ENCODE measurements at regions not wholly inside any gene's neighbourhood (a gene's known extent, or its start where the extent isn't known, plus 50 kb on each side); places are given as distances from the start of the nearest gene placed in this dataset.

DNA sequence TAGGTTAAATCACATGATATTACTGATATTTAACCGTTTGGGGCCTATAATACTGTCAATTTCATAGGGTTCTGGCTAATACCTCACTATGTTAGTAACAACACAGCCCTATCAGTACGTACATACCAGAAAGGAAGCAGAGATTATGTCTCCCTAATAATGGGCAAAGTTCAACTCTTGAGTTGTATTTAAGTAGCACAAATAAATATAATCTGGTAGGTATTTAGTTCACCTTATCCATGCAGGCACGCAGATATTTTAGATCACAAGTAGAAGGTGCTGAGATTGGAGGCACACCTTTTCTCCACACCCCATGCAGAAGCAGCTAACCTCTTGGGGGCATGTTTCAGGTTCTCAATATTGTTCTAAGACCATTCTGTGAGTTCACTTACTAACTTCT is 118.9 kb downstream of the IRS1 start:
- no peak for DNase-seq

DNA sequence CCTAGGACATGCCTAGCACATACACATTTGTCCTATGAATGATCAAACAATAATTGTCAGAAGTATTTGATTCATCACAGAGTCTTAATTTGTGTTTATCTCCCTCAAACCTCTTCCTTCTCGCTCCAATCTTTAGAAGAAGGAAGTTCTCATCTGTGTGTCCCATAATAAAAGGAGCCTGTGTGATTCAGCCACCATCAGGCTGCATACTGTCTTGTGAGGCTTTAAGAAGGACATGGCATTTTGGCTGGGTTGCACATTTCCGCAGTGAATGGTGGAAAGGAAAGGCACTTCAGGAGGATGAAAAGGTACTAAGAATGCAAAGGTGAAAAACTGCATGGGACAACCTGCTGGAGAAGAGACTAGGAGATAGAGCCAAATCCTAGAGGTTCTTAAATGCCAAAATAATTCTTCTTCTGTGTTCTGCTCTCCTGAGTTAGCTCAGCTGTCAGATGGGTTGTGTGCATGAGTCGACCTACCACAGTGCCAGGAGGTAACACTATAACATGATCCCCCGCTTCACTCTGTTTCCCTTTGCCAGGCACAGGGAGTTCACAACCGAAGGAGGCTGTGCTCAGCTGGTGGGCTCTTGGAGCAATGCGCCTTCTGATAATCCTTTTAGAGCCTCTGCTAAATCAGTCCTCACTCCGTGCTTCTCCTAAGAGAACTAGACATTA is 120.1 kb downstream of the IRS1 start:
- no peak for DNase-seq

DNA sequence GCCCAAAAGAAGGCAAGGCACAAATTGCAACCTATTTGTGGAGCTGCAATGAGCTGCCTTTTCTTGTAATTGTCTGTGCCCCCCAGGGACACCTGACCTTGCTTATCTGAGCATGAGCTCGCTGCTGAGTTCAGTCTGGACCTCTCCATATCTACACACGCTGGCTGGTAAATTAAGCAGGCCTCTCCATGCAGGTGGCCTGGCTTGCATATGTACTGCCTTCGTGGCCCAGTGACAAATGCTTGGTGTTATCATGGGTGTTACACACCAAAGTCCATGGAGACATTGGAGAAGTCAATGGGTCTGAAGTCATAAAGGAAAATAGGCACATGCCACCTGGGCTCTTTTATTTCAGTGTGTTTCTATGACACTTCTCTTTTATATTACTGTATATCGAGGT is 121.2 kb downstream of the IRS1 start:
- no peak for DNase-seq

DNA sequence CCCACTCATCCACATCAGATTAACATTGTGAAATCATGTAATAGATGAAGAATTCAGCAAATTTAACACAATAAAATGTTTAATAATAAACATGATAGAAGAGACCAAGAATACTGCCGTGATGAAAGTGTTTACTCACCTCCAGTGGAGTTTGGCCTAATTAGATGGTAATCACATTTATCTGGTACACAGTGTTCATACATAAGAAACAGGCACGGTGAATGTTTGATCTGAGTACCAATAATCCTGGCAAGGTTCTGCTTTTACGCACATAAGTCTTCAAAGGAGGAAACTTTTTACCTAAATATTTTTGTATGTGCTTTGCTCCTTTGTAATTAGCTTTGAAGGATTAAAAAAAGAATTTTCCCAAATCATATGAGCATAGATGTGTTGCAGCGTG is 122.5 kb downstream of the IRS1 start:
- DNase-seq = no peak

DNA sequence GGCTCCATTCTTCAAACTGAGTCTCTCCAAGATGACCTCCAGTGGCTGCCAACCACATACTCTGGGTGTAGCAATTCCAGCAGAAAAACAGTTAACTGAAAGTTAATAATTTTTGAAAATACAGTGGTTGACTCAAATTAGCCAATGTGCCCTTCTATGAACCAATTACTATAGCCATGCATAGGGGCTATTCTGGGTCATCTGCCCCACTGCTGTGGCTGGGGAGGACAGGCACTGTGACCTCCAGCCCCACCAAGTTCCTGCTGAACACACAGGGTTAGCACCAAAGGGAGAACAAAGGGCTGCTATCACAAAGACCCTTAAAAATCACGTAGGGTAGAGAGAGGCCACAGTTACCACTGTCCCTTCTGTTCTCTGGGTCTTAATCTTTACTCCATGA is 123.0 kb downstream of the IRS1 start:
- no peak for DNase-seq

DNA sequence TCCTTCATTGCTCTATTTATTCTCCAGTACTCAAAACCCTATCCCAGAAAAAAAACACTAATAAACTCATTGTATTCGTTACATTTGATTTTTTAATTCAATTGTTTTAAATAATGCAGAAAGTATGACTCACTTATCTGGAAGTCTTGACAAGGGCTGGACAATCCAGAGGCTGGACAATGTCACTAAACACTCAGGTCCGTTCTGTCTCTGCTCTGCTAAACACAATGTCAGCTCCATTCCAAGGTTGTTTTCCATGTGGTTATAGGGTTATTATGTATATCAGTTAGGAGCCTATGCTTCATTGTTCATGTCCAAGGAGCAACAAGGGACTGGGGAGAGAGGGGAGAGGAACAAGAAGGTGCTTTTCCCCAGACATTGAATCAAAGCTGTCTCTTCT is 125.5 kb downstream of the IRS1 start:
- no peak for DNase-seq

DNA sequence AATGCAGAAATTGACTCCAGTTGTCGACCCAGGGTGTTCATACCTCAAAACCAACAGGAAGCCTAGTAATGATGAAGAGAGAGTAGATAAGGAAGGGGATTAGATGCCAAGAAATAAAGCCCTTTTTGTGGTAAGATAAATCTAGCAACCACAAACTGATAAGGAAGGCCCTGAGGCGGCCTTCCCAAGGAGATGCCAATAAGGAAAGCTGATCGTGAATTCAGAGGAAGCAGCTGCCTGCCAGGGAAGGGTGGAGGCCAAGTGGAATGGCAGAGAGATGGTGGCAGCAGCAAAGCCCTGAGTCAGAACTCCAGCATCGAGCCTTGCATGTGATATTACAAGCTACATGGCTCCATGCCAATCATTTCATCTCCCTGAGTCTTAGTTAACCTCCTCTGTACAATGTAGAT is 126.3 kb downstream of the IRS1 start:
- no peak for DNase-seq

GRCh38 chr2:226671141-226671676 is 128.4 kb downstream of the IRS1 start:
- no peak for DNase-seq

GRCh38 chr2:226669905-226670304 is 129.7 kb downstream of the IRS1 start:
- no peak for DNase-seq

GRCh38 chr2:226669249-226669648 is 130.4 kb downstream of the IRS1 start:
- DNase-seq = no peak

- no peak for DNase-seq
Measured at GRCh38 chr2:226667736-226668135, 131.9 kb downstream of the IRS1 start.

DNA sequence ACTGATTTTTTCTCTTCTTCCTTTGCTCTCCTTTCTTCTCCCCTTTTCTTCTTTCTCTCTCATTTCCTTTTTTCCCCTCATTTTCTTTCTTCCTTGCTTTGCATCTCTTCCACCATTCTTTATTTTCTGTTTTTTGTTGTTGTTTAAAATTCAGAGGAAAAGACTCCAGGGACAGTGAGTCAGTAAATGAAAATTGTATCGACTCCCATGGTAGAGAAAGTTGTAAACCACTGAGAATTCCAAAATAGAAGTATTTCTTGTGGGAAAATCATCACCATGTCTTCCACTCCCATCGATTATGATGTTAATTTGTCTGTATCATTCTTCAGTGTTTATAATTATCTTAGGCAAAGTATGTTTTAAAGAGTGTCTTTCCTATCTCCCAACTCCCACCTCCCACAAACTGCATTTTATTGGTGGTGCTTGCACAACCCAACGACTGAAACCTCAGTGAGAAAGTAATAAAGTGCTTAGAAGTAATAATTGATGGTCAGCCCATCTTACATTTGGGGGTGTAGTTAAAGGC is 134.3 kb downstream of the IRS1 start:
- no peak for DNase-seq

GRCh38 chr2:226664661-226665060 is 135.0 kb downstream of the IRS1 start:
- no peak for DNase-seq

- no peak for DNase-seq
Measured at GRCh38 chr2:226664140-226664539, 135.5 kb downstream of the IRS1 start.

GRCh38 chr2:226661789-226662545 is 137.7 kb downstream of the IRS1 start:
- no peak for DNase-seq

GRCh38 chr2:226660526-226660925 is 139.1 kb downstream of the IRS1 start:
- DNase-seq = no peak

DNA sequence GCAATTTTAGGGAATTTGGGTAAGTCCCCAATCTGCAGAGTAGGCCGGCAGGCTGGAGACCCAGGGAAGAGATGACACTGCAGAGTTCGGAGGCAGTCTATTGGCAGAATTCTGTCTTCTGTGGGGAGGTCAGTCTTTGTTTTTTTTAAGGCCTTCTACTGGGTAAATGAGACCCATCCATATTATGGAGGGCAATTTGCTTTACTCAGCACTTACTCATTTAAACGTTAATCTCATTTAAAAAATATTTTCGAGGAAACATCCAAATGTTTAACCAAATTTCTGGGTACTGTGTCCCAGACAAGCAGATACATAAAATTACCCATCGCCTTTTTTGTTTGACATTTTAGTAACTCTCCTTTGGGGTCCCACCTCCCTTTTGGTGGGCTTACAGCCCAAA is 139.5 kb downstream of the IRS1 start:
- DNase-seq = no peak

- no peak for DNase-seq
Measured at GRCh38 chr2:226659410-226659809, 140.2 kb downstream of the IRS1 start.

- DNase-seq = no peak
Measured at GRCh38 chr2:226658555-226658954, 141.1 kb downstream of the IRS1 start.

GRCh38 chr2:226657340-226658053 is 142.1 kb downstream of the IRS1 start:
- DNase-seq = no peak

DNA sequence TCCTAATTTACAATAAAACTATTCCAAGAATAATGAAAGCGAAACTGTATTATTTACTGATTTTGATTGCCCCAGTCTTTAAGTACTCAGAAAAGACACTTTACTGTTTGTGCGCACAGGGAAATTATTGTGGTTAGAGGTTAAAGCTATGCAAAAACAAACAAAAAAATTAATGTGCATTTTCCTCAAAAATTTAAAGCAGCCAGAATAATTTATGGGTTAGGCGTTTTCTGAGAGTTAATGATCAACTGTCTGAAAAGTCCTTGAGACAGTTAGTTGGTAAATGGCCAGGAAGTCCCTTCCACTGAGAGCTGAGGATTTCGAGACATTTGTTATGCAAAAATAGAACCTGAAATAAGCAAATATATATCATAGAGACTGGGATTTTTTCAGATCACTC is 143.3 kb downstream of the IRS1 start:
- DNase-seq = no peak

DNA sequence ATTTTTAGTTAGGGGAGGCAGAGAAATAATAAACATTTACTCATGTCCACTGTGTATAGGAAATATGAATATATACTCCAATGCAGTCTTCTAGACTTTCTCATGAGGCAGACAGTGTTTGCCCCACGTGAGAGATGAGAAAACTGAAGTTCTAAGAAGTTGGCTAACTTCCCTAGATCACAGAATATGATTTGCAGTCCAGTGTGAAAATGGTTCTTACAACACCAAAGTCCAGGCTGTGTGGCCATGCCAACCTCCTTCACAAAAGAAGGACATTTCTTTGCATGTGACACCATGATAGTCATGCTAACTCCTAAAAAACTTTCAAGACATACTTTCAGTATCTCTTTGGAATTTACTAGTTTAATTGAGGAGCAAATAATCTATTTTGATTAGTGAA is 143.7 kb downstream of the IRS1 start:
- DNase-seq = no peak

DNA sequence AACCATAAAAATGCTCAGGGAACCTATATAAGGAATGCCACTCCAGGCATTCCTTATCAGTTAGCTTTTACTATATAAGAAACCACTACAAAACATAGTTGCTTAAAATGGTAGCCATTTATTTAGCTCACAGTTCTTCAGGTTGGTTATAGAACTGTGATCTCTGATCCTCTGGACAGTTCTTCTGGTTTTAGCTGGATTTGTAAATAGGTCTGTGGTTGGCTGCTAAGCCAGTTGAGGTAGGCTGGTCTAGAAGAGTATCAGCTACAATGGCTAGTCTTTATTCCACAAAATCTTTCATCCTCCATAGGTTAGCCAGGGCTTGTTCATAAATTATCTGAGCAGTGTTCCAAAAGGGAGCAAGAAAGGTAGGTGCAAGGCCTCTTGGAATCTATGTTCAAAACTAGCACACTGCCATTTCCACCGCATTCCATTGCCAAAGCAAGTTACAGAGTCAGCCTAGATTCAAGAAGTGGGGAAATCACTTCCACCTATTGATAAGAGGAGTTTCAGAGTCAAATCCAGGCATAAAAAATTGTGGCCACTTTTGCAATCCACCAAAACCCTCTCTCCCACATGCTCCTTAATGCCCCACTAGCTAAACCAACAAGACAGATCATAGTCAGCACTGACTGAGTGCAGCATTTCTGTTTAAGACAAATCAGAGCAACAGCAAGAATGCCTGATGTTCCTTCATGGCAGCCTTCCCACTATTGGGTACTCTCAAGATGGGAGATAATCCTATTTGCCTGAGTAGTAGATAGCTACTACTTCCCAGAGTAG is 146.4 kb downstream of the IRS1 start:
- DNase-seq = no peak
